ENCODE measurements at regions not wholly inside any gene's neighbourhood (a gene's known extent, or its start where the extent isn't known, plus 50 kb on each side); places are given as distances from the start of the nearest gene placed in this dataset.

DNA sequence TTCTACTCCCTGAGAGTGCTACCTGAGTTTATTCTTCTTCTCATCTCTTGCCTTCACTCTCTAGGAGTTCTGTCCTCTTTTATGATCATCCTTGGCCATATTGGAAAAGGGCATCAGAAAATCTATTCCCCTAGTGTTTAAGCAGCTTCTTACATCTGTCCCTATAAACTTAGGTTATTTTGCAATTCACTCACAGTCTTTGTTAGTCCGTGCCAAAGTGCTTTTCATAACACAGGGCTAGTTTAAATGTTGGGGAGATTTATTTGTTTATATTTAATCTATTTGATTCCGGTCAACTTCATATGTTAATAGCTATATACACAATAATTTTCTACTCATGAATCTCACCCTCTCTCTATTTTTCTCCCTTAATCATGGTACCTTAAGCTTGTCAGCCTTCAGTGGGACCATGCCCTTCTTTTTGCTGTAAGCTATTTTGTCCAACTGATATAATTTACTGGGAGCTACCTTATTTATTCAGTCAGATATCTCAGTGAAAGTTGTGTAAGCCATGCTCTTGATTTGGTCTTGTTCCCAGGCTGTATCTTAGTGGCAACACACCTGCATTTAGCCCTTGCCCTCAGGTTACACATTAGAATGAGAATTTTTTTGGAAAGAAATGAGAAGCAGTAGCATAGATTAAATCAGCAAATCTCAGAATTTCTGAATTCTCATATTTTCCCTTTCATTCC lies 106.3 kb upstream of the SMYD2 start:
- Histone ChIP-seq H3K4me1 (ENCODE audit: control insufficient read depth, insufficient read depth, low read length) (no peaks in the 10 kb centered on the region), H3K27me3 (ENCODE audit: control insufficient read depth, insufficient read depth, low read length) (no peaks in the 10 kb centered on the region)
- no CpG with 5 or more reads among the region's 2 CpGs for WGBS (ENCODE audit: insufficient coverage, insufficient read length)

DNA sequence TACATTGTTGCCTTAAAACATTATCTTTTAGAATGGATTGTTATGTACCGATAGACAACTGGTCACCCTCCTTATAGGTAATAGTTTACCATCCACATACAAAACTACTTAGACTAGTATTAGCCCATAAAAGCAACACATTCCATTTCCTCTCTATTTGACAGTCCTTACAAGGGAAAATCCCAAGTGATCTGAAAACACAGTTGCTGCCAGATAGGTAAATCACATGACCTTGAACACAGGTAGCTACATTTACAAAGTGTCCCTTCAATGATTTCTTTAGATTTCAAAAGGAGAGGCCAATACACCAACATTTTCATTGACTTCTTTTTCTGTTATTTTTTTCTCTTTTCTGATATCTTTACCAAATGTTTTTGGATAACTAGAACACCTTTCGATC lies 102.9 kb upstream of the SMYD2 start:
- H3K4me3 ChIP-seq (ENCODE audit: low read length), result no peak overlapping the region
- WGBS (ENCODE audit: insufficient coverage, insufficient read length), result no CpG with 5 or more reads among the region's 2 CpGs
- H3K4me1 ChIP-seq (ENCODE audit: control insufficient read depth, insufficient read depth, low read length), result no peaks in the 10 kb centered on the region
- H3K36me3 ChIP-seq (ENCODE audit: control insufficient read depth, insufficient read depth, low read length), result no peaks in the 10 kb centered on the region
- no peaks in the 10 kb centered on the region for H3K27me3 ChIP-seq (ENCODE audit: control insufficient read depth, insufficient read depth, low read length)
- no peaks in the 10 kb centered on the region for H3K9me3 ChIP-seq (ENCODE audit: control insufficient read depth, insufficient read depth, low read length)
- DNase-seq (ENCODE audit: low read depth, low spot score), result no peak
- H3K27ac ChIP-seq (ENCODE audit: low read length), result no peak overlapping the region

More for the DNA sequence above, 106.3 kb upstream of the SMYD2 start:
- Histone ChIP-seq H3K4me3 (ENCODE audit: low read length) (no peak overlapping the region), H3K27ac (ENCODE audit: low read length) (no peak overlapping the region), H3K9me3 (ENCODE audit: control insufficient read depth, insufficient read depth, low read length) (no peaks in the 10 kb centered on the region), H3K36me3 (ENCODE audit: control insufficient read depth, insufficient read depth, low read length) (no peaks in the 10 kb centered on the region)
- DNase-seq (ENCODE audit: low read depth, low spot score), result no peak

GRCh38 chr1:214184992-214185391 lies 96.0 kb upstream of the SMYD2 start:
- DNase-seq (ENCODE audit: low read depth, low spot score), result no peak
- H3K4me1 ChIP-seq (ENCODE audit: control insufficient read depth, insufficient read depth, low read length), result no peaks in the 10 kb centered on the region
- H3K4me3 ChIP-seq (ENCODE audit: low read length), result no peak overlapping the region
- H3K27me3 ChIP-seq (ENCODE audit: control insufficient read depth, insufficient read depth, low read length), result peaks cover 20% of the 10 kb centered on the region; the same call in 1 of the 2 replicates
- H3K36me3 ChIP-seq (ENCODE audit: control insufficient read depth, insufficient read depth, low read length), result no peaks in the 10 kb centered on the region
- H3K27ac ChIP-seq (ENCODE audit: low read length), result no peak overlapping the region
- WGBS (ENCODE audit: insufficient coverage, insufficient read length), result no CpG with 5 or more reads among the region's 2 CpGs
- no peaks in the 10 kb centered on the region for H3K9me3 ChIP-seq (ENCODE audit: control insufficient read depth, insufficient read depth, low read length)

- WGBS (ENCODE audit: insufficient coverage, insufficient read length), result no CpG with 5 or more reads among the region's 4 CpGs
Observed at GRCh38 chr1:214186103-214186824, 94.7 kb upstream of the SMYD2 start.

DNA sequence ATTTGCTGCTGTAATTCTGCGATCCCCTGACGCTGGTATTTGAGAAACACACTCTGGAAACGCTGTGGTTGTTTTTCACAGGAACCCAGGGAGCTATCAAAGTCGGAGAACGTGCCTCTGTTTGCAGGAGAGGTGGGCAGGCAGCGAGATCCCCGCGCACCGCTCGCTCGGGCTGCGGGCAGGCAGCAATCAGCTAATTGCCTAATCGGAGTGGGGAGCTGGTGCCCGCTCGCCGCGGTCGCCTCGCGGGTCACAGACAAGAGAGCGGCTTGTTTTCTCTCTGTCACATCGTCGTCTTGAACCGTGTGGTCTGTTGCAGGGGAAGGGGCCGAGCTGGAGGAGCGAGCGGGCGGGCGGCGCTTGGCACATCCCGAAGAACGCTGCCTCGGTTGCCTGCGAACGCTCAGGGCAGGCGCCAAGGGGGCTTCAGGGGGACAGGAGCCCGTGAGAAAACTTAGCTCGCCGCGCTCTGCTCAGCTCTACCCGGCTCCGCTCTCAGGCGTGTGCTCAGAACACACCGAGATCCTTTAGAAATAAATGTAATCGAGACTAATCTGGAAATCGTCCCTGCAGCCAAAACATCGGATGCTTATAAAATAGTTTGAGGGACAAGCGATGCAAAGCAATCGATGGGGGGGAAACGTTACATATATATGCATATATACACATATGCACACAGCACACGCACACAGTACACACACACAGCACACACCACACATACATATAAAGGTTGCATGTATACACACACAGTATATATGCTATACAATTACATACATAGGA lies 93.6 kb upstream of the SMYD2 start:
- H3K4me3 ChIP-seq (ENCODE audit: low read length), result peak overlapping the region; percentile 8; the same call in 1 of the 2 replicates
- H3K4me1 ChIP-seq (ENCODE audit: control insufficient read depth, insufficient read depth, low read length), result no peaks in the 10 kb centered on the region
- no peaks in the 10 kb centered on the region for H3K36me3 ChIP-seq (ENCODE audit: control insufficient read depth, insufficient read depth, low read length)
- H3K27ac ChIP-seq (ENCODE audit: low read length), result no peak overlapping the region
- DNase-seq (ENCODE audit: low read depth, low spot score), result no peak
- H3K9me3 ChIP-seq (ENCODE audit: control insufficient read depth, insufficient read depth, low read length), result no peaks in the 10 kb centered on the region
- H3K27me3 ChIP-seq (ENCODE audit: control insufficient read depth, insufficient read depth, low read length), result peaks cover 20% of the 10 kb centered on the region; the same call in 1 of the 2 replicates
- no CpG with 5 or more reads among the region's 51 CpGs for WGBS (ENCODE audit: insufficient coverage, insufficient read length)

More at GRCh38 chr1:214186103-214186824, 94.7 kb upstream of the SMYD2 start:
- H3K4me3 ChIP-seq (ENCODE audit: low read length), result no peak overlapping the region
- H3K4me1 ChIP-seq (ENCODE audit: control insufficient read depth, insufficient read depth, low read length), result no peaks in the 10 kb centered on the region
- no peaks in the 10 kb centered on the region for H3K9me3 ChIP-seq (ENCODE audit: control insufficient read depth, insufficient read depth, low read length)
- no peak for DNase-seq (ENCODE audit: low read depth, low spot score)
- no peaks in the 10 kb centered on the region for H3K36me3 ChIP-seq (ENCODE audit: control insufficient read depth, insufficient read depth, low read length)
- peaks cover 20% of the 10 kb centered on the region; the same call in 1 of the 2 replicates for H3K27me3 ChIP-seq (ENCODE audit: control insufficient read depth, insufficient read depth, low read length)
- no peak overlapping the region for H3K27ac ChIP-seq (ENCODE audit: low read length)

- H3K4me1 ChIP-seq (ENCODE audit: control insufficient read depth, insufficient read depth, low read length), result no peaks in the 10 kb centered on the region
- H3K27me3 ChIP-seq (ENCODE audit: control insufficient read depth, insufficient read depth, low read length), result peaks cover 20% of the 10 kb centered on the region; the same call in 1 of the 2 replicates
- H3K9me3 ChIP-seq (ENCODE audit: control insufficient read depth, insufficient read depth, low read length), result no peaks in the 10 kb centered on the region
- H3K27ac ChIP-seq (ENCODE audit: low read length), result no peak overlapping the region
- H3K36me3 ChIP-seq (ENCODE audit: control insufficient read depth, insufficient read depth, low read length), result no peaks in the 10 kb centered on the region
- H3K4me3 ChIP-seq (ENCODE audit: low read length), result no peak overlapping the region
- DNase-seq (ENCODE audit: low read depth, low spot score), result no peak
- WGBS (ENCODE audit: insufficient coverage, insufficient read length), result no CpG with 5 or more reads among the region's 7 CpGs
Observed at GRCh38 chr1:214187933-214188332, 93.0 kb upstream of the SMYD2 start.

DNA sequence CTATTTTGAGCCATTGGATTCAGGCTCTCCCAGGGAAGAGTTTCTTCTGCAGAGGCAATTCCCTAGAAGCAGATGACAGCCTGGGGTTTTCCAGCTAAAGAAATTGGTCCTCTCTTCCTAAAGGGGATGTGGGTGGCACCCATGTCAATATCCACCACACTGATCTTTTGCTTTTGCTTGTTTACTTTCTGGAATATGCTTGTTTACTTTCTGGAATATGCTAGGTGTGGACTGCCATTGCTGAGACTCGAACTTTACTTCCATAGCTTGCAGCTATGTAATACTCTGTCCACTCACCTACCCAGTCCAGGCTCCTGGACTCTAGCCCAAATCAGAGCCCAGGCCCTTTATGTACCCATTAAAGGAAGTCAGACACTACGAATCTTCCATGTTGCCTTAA lies 92.1 kb upstream of the SMYD2 start:
- peaks cover 20% of the 10 kb centered on the region; the same call in 1 of the 2 replicates for H3K27me3 ChIP-seq (ENCODE audit: control insufficient read depth, insufficient read depth, low read length)
- no peak for DNase-seq (ENCODE audit: low read depth, low spot score)
- H3K9me3 ChIP-seq (ENCODE audit: control insufficient read depth, insufficient read depth, low read length), result no peaks in the 10 kb centered on the region
- H3K27ac ChIP-seq (ENCODE audit: low read length), result no peak overlapping the region
- WGBS (ENCODE audit: insufficient coverage, insufficient read length), result no CpG with 5 or more reads among the region's 2 CpGs
- no peaks in the 10 kb centered on the region for H3K36me3 ChIP-seq (ENCODE audit: control insufficient read depth, insufficient read depth, low read length)
- H3K4me1 ChIP-seq (ENCODE audit: control insufficient read depth, insufficient read depth, low read length), result no peaks in the 10 kb centered on the region
- no peak overlapping the region for H3K4me3 ChIP-seq (ENCODE audit: low read length)

DNA sequence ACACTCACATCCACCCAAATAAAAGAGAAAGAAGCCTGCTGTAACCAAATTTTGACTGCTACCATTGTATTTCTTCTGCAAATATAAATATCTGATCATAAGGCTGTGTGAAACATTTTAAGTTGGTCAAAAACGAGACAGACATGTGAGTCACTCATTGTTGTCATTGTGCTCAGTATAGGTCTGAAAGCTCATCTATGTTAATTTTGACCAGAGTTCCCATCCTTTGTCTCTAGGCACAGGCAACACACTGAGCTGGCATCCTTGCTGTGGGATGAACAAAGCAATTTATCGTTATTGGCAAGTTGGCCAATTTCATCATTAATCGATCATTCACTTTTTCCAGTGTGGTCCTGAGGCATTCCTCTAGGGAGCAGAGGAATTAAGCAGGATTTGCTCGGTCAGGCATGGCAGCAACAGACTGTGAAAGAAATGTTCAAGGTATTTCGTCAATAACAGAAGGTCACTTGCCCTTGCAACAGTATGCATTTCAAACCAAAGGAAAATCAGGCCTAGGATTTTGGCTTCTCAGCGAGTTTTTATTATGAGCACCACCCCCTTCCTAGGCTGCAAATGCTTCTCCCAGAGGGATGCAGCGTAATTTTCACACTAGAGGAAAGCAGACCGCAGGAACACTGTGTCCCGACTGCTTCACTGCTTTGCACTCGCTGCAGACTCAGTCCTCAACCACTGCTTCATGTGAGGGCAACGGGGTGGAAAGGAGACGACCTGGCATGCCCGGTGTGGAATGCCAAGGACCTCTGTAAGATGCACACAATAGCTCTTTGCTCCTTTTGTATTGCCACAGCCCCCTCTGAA lies 87.9 kb upstream of the SMYD2 start:
- Histone ChIP-seq H3K9me3 (ENCODE audit: control insufficient read depth, insufficient read depth, low read length) (no peaks in the 10 kb centered on the region), H3K4me1 (ENCODE audit: control insufficient read depth, insufficient read depth, low read length) (no peaks in the 10 kb centered on the region), H3K27me3 (ENCODE audit: control insufficient read depth, insufficient read depth, low read length) (peaks cover 3% of the 10 kb centered on the region; the same call in 1 of the 2 replicates), H3K4me3 (ENCODE audit: low read length) (no peak overlapping the region), H3K36me3 (ENCODE audit: control insufficient read depth, insufficient read depth, low read length) (no peaks in the 10 kb centered on the region), H3K27ac (ENCODE audit: low read length) (no peak overlapping the region)
- no peak for DNase-seq (ENCODE audit: low read depth, low spot score)
- WGBS (ENCODE audit: insufficient coverage, insufficient read length), result no CpG with 5 or more reads among the region's 13 CpGs

DNA sequence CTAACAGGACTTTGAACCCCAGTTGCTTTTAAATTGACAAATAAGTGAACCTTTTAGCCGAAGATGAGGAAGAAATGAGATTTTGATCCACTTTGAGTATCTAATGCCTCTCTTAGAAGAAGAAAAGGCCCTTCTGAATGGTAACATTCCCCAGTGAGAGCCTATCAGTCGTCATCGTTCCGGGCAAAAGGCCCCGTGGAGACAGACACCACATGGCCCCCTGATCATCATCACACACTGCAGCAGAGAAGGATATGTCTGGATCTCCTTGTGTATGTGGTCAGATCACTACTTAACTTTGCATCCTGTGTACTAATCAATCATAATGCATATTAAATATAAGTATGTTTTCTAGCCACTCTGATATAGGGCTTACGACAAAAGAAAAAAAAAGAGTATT lies 87.3 kb upstream of the SMYD2 start:
- no CpG with 5 or more reads among the region's 6 CpGs for WGBS (ENCODE audit: insufficient coverage, insufficient read length)
- Histone ChIP-seq H3K27me3 (ENCODE audit: control insufficient read depth, insufficient read depth, low read length) (peaks cover under 1% of the 10 kb centered on the region; the same call in 1 of the 2 replicates), H3K36me3 (ENCODE audit: control insufficient read depth, insufficient read depth, low read length) (no peaks in the 10 kb centered on the region), H3K4me3 (ENCODE audit: low read length) (no peak overlapping the region), H3K9me3 (ENCODE audit: control insufficient read depth, insufficient read depth, low read length) (no peaks in the 10 kb centered on the region), H3K27ac (ENCODE audit: low read length) (no peak overlapping the region), H3K4me1 (ENCODE audit: control insufficient read depth, insufficient read depth, low read length) (no peaks in the 10 kb centered on the region)
- no peak for DNase-seq (ENCODE audit: low read depth, low spot score)

DNA sequence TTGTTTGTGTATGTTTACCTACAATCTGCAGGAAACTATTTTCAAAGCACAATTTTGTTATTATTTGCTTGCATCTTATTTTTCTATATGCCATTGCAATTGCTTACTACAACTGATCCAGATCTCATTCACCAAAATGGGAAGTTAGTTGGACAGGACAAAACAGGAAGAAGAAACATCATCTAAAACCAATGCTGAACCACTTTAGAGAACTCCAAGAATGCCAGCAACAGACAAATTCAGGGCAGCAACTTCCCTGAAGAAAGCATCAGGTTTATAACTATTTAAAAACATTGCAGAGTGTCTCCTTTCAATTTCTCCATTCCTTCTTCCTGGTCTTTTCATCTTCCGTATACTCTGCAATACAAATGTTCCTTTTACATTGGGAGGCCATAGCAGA lies 82.4 kb upstream of the SMYD2 start:
- no peak overlapping the region for H3K27ac ChIP-seq (ENCODE audit: low read length)
- no peak for DNase-seq (ENCODE audit: low read depth, low spot score)
- no peaks in the 10 kb centered on the region for H3K36me3 ChIP-seq (ENCODE audit: control insufficient read depth, insufficient read depth, low read length)
- H3K9me3 ChIP-seq (ENCODE audit: control insufficient read depth, insufficient read depth, low read length), result no peaks in the 10 kb centered on the region
- no peaks in the 10 kb centered on the region; the same call in 1 of the 2 replicates for H3K4me1 ChIP-seq (ENCODE audit: control insufficient read depth, insufficient read depth, low read length)
- WGBS (ENCODE audit: insufficient coverage, insufficient read length), result no CpG with 5 or more reads among the region's 1 CpG
- no peak overlapping the region for H3K4me3 ChIP-seq (ENCODE audit: low read length)
- H3K27me3 ChIP-seq (ENCODE audit: control insufficient read depth, insufficient read depth, low read length), result no peaks in the 10 kb centered on the region

Measured in iPS DF 6.9 (cell line).